GM12878 (cell line): ENCODE measurements at regions not wholly inside any gene's neighbourhood (a gene's known extent, or its start where the extent isn't known, plus 50 kb on each side); places are given as distances from the start of the nearest gene placed in this dataset.

Experiments used
- ATAC-seq: fragments of 200-7000 bp; cut with Tn5 transposase; 3 replicates; pipeline ENCODE4 v1.9.1; 2020; ENCODE audit warnings: mild to moderate bottlenecking, moderate library complexity
- BruUV-seq: library from RNA; stranded (reverse); fragments of 400-500 nt; replicated peaks from 2 replicates; lab custom pipeline; 2021; lab: Mats Ljungman, UMichigan
- CTCF ChIA-PET: fragments of 300-600 bp; sonication (Branson Sonifier 250); formaldehyde crosslinking; extraction: SDS; loops from one replicate; lab custom pipeline; 2021; ENCODE audit warnings: inconsistent platforms; lab: Yijun Ruan, JAX
- POLR2A ChIA-PET: fragments of 350-600 bp; formaldehyde crosslinking; extraction: SDS; loops from one replicate; lab custom pipeline; 2021; ENCODE audit warnings: inconsistent platforms; lab: Charles Lee
- RAD21 ChIA-PET: fragments of 300-600 bp; sonication (Branson Sonifier 250); formaldehyde crosslinking; loops from one replicate; lab custom pipeline; 2023; ENCODE audit warnings: antibody characterized with exemption; ENCODE audit not compliant: unreplicated experiment; lab: Charles Lee
- SMC1A ChIA-PET: fragments of 300-600 bp; sonication (Branson Sonifier 250); formaldehyde crosslinking; loops from one replicate; lab custom pipeline; 2023; ENCODE audit not compliant: unreplicated experiment, uncharacterized antibody; lab: Charles Lee
- DNase-seq: peaks from one replicate; pipeline ENCODE4 v3.0.0-alpha.2; 2011; ENCODE audit warnings: low read depth, low spot score
- FAIRE-seq: peaks from 3 replicates; lab custom pipeline; 2011; peaks lifted over from hg19 to GRCh38; lab: Jason Lieb, UNC
- H2AFZ ChIP-seq: 2 replicates; pipeline ENCODE4 v1.6.0; 2011; ENCODE audit warnings: low read depth, low read length, control low read depth; ENCODE audit not compliant: control insufficient read depth
- H3K27ac ChIP-seq: 2 replicates; pipeline ENCODE4 v1.5.1; 2011; ENCODE audit warnings: control low read depth; ENCODE audit not compliant: control insufficient read depth, insufficient read depth
- H3K27me3 ChIP-seq, 2 experiments: replicated peaks in 1 of 2; 2 replicates each; pipeline versions ENCODE4 v1.6.0 to v1.6.1; 2011; ENCODE audit warnings: low read length in 1 of 2; ENCODE audit not compliant: control insufficient read depth in 2 of 2, insufficient read depth in 2 of 2
- H3K36me3 ChIP-seq, 2 experiments: 2 replicates each; pipeline ENCODE4 v1.5.1; 2011; ENCODE audit warnings: low read length in 1 of 2; ENCODE audit not compliant: control insufficient read depth in 2 of 2, insufficient read depth in 2 of 2
- H3K4me1 ChIP-seq: 2 replicates; pipeline ENCODE4 v1.6.1; 2011; ENCODE audit warnings: mild to moderate bottlenecking, low read length, moderate library complexity, mixed read lengths; ENCODE audit not compliant: control insufficient read depth, insufficient read depth
- H3K4me2 ChIP-seq: 2 replicates; pipeline ENCODE4 v1.6.0; 2011; ENCODE audit warnings: control low read depth; ENCODE audit not compliant: control insufficient read depth, insufficient read depth
- H3K4me3 ChIP-seq: fragments of 200-600 bp; sonication (generic); 2 replicates; pipeline ENCODE4 v1.5.1; 2016
- H3K79me2 ChIP-seq: 2 replicates; pipeline ENCODE4 v1.6.0; 2011; ENCODE audit warnings: low read length; ENCODE audit not compliant: control insufficient read depth, insufficient read depth
- H3K9ac ChIP-seq: 2 replicates; pipeline ENCODE4 v1.8.0; 2011; ENCODE audit warnings: low read length, control low read depth, mixed read lengths; ENCODE audit not compliant: control insufficient read depth, insufficient read depth
- H3K9me3 ChIP-seq: replicated peaks from 3 replicates; pipeline ENCODE4 v1.5.1; 2011; ENCODE audit warnings: mild to moderate bottlenecking, low read length; ENCODE audit not compliant: control insufficient read depth, insufficient read depth
- H4K20me1 ChIP-seq: 2 replicates; pipeline ENCODE4 v1.6.0; 2011; ENCODE audit not compliant: control insufficient read depth, insufficient read depth
- CHD4 ChIP-seq: fragments of 200-600 bp; sonication (generic); IDR thresholded peaks from 2 replicates; pipeline ENCODE4 v1.6.1; 2016; ENCODE audit warnings: mild to moderate bottlenecking
- JUND ChIP-seq: IDR thresholded peaks from 2 replicates; pipeline ENCODE4 v1.6.1; 2012; ENCODE audit warnings: low read depth, mild to moderate bottlenecking, low read length, improper control_type of control experiment, moderate library complexity
- MEF2A ChIP-seq: IDR thresholded peaks from 2 replicates; pipeline ENCODE4 v1.6.1; 2011; ENCODE audit warnings: low read depth, mild to moderate bottlenecking, low read length, moderate library complexity; ENCODE audit not compliant: insufficient read depth
- MLLT1 ChIP-seq: fragments of 450-650 bp; IDR thresholded peaks from 2 replicates; pipeline ENCODE4 v1.6.1; 2016; ENCODE audit warnings: mild to moderate bottlenecking
- NFIC ChIP-seq: IDR thresholded peaks from 2 replicates; pipeline ENCODE4 v1.6.1; 2012; ENCODE audit warnings: low read depth, mild to moderate bottlenecking, inconsistent platforms, low read length, moderate library complexity
- NFYB ChIP-seq: IDR thresholded peaks from 2 replicates; pipeline ENCODE4 v1.6.1; 2011; ENCODE audit warnings: low read depth, mild to moderate bottlenecking, low read length, improper control_type of control experiment, moderate library complexity; ENCODE audit not compliant: insufficient read depth
- NR2C2 ChIP-seq: IDR thresholded peaks from 2 replicates; pipeline ENCODE4 v1.6.1; 2011; ENCODE audit warnings: borderline replicate concordance, low read depth; ENCODE audit not compliant: control insufficient read depth, insufficient read length
- PML ChIP-seq: IDR thresholded peaks from 2 replicates; pipeline ENCODE4 v1.6.1; 2012; ENCODE audit warnings: low read length, inconsistent platforms
- POLR2A ChIP-seq: IDR thresholded peaks from 2 replicates; pipeline ENCODE4 v1.6.1; 2011; ENCODE audit warnings: low read depth, mild to moderate bottlenecking, low read length
- SMAD5 ChIP-seq: IDR thresholded peaks from 2 replicates; pipeline ENCODE4 v1.6.1; 2016; ENCODE audit warnings: antibody characterized with exemption, low read depth
- SRF ChIP-seq, 2 experiments: IDR thresholded peaks; 2 replicates each; pipeline ENCODE4 v1.6.1; 2011; ENCODE audit warnings: low read depth in 2 of 2, low read length in 2 of 2, mild to moderate bottlenecking in 1 of 2, moderate library complexity in 1 of 2
- SUZ12 ChIP-seq: fragments of 200-600 bp; sonication (generic); IDR thresholded peaks from one replicate; pipeline ENCODE4 v1.6.1; 2018; ENCODE audit warnings: antibody characterized with exemption, mild to moderate bottlenecking; ENCODE audit not compliant: unreplicated experiment
- TCF3 ChIP-seq: IDR thresholded peaks from 2 replicates; pipeline ENCODE4 v1.6.1; 2012; ENCODE audit warnings: low read depth, mild to moderate bottlenecking, low read length, borderline replicate concordance; ENCODE audit not compliant: insufficient read depth
- ZBED1 ChIP-seq: IDR thresholded peaks from 2 replicates; pipeline ENCODE4 v1.6.1; 2016; ENCODE audit warnings: borderline replicate concordance
- ZNF384 ChIP-seq: IDR thresholded peaks from 2 replicates; pipeline ENCODE4 v1.6.1; 2012; ENCODE audit warnings: low read depth, mild to moderate bottlenecking, low read length, improper control_type of control experiment, borderline replicate concordance
- ZZZ3 ChIP-seq: IDR thresholded peaks from 2 replicates; pipeline ENCODE4 v1.6.1; 2011; ENCODE audit warnings: low read depth; ENCODE audit not compliant: control insufficient read depth, insufficient read length
- WGBS: methylation state at CpG from one replicate; pipeline ENCODE4 v1.1.6; 2016; ENCODE audit warnings: low lambda C conversion rate; ENCODE audit not compliant: insufficient replicate concordance, insufficient coverage; ENCODE audit errors: missing lambda C conversion rate; 5-methylcytosine and 5-hydroxymethylcytosine counted together
- in situ Hi-C: fragments of 300-500 bp; cut with MboI; formaldehyde crosslinking; loops from 9 replicates; pipeline ENCODE4 v1.14.3; 2018; ENCODE audit warnings: mixed read lengths
- intact Hi-C: fragments of 100-400 bp; cut with micrococcal nuclease; formaldehyde crosslinking; loops from one replicate; pipeline ENCODE4 v1.14.2; 2022; ENCODE audit not compliant: unreplicated experiment
- TF ChIP-seq, protein P1 (sequence below): fragments of 150-350 bp; IDR thresholded peaks from 2 replicates; pipeline ENCODE4 v1.6.1; 2014; ENCODE audit warnings: mild to moderate bottlenecking, low read depth, low read length
- TF ChIP-seq, protein P2 (sequence below): IDR thresholded peaks from 2 replicates; pipeline ENCODE4 v1.6.1; 2011; ENCODE audit warnings: mild to moderate bottlenecking, low read depth, low read length, moderate library complexity; ENCODE audit not compliant: insufficient replicate concordance
- TF ChIP-seq, protein P3 (sequence below): fragments of 450-650 bp; formaldehyde crosslinking; IDR thresholded peaks from 2 replicates; pipeline ENCODE4 v1.5.0; 2022; ENCODE audit warnings: mild to moderate bottlenecking, missing genetic modification characterization

DNA sequence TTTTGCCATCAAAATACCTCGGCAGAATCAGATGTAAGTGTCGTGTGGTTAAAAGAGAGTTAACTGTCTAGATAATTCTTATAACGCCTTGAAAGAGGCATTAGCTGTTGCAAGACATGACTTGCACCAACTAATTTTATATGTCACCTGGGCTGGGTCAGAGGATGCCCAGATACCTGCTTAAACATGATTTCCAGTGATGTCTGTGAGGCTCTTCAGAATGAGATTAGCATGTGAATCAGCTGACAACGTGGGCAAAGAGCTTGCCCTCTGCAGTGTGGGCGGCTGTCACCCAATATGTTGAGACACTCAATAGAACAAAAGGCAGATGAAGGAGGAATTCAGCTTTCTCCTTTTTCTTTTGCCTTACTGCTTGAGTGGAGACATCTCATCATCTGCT is 1180.6 kb downstream of the NLGN4Y start:
- WGBS: no CpG with 5 or more reads among the region's 5 CpGs
- H3K4me1 ChIP-seq: no peaks in the 10 kb centered on the region
- no peak for DNase-seq
- no peaks in the 10 kb centered on the region for H3K9me3 ChIP-seq
- FAIRE-seq: no peak
- no peak overlapping the region for H3K4me2 ChIP-seq
- intact Hi-C loops (no loop called here), in situ Hi-C loops (no loop called here)
- H3K36me3 ChIP-seq: no peaks in the 10 kb centered on the region
- BruUV-seq: no TSS peak
- RAD21 ChIA-PET: no interaction called here
- POLR2A ChIA-PET: no interaction called here
- no peak overlapping the region for H3K27ac ChIP-seq
- no peak for TF ChIP-seq SUZ12
- no peak for TF ChIP-seq ZZZ3
- TF ChIP-seq, protein P1, sequence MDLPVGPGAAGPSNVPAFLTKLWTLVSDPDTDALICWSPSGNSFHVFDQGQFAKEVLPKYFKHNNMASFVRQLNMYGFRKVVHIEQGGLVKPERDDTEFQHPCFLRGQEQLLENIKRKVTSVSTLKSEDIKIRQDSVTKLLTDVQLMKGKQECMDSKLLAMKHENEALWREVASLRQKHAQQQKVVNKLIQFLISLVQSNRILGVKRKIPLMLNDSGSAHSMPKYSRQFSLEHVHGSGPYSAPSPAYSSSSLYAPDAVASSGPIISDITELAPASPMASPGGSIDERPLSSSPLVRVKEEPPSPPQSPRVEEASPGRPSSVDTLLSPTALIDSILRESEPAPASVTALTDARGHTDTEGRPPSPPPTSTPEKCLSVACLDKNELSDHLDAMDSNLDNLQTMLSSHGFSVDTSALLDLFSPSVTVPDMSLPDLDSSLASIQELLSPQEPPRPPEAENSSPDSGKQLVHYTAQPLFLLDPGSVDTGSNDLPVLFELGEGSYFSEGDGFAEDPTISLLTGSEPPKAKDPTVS: no peak
- TF ChIP-seq ZNF384: no peak
- no peak for TF ChIP-seq MEF2A
- no peak for TF ChIP-seq JUND
- no peak for TF ChIP-seq PML
- TF ChIP-seq, protein P2, sequence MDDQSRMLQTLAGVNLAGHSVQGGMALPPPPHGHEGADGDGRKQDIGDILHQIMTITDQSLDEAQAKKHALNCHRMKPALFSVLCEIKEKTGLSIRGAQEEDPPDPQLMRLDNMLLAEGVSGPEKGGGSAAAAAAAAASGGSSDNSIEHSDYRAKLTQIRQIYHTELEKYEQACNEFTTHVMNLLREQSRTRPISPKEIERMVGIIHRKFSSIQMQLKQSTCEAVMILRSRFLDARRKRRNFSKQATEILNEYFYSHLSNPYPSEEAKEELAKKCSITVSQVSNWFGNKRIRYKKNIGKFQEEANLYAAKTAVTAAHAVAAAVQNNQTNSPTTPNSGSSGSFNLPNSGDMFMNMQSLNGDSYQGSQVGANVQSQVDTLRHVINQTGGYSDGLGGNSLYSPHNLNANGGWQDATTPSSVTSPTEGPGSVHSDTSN: no peak
- TF ChIP-seq TCF3: no peak
- no peak for TF ChIP-seq SRF (IDR thresholded peaks at IDR 0.05; ENCODE audit: low read depth in 2 of 2, low read length in 2 of 2)
- no peak for TF ChIP-seq NFYB
- TF ChIP-seq ZBED1: no peak
- TF ChIP-seq, protein P3, sequence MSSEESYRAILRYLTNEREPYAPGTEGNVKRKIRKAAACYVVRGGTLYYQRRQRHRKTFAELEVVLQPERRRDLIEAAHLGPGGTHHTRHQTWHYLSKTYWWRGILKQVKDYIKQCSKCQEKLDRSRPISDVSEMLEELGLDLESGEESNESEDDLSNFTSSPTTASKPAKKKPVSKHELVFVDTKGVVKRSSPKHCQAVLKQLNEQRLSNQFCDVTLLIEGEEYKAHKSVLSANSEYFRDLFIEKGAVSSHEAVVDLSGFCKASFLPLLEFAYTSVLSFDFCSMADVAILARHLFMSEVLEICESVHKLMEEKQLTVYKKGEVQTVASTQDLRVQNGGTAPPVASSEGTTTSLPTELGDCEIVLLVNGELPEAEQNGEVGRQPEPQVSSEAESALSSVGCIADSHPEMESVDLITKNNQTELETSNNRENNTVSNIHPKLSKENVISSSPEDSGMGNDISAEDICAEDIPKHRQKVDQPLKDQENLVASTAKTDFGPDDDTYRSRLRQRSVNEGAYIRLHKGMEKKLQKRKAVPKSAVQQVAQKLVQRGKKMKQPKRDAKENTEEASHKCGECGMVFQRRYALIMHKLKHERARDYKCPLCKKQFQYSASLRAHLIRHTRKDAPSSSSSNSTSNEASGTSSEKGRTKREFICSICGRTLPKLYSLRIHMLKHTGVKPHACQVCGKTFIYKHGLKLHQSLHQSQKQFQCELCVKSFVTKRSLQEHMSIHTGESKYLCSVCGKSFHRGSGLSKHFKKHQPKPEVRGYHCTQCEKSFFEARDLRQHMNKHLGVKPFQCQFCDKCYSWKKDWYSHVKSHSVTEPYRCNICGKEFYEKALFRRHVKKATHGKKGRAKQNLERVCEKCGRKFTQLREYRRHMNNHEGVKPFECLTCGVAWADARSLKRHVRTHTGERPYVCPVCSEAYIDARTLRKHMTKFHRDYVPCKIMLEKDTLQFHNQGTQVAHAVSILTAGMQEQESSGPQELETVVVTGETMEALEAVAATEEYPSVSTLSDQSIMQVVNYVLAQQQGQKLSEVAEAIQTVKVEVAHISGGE: no peak
- no peak for TF ChIP-seq CHD4
- TF ChIP-seq MLLT1: no peak
- TF ChIP-seq NFIC: no peak
- TF ChIP-seq SMAD5: no peak
- TF ChIP-seq NR2C2: no peak
- TF ChIP-seq POLR2A: no peak
- TF ChIP-seq, all 136 proteins: peak for 0
- no peak for ATAC-seq
- H3K27me3 ChIP-seq: no peaks in the 10 kb centered on the region
- ChIA-PET CTCF (no interaction called here), SMC1A (no interaction called here)
- no peak overlapping the region for H3K4me3 ChIP-seq
- H4K20me1 ChIP-seq: no peaks in the 10 kb centered on the region
- H3K9ac ChIP-seq: no peak overlapping the region
- no peak overlapping the region for H2AFZ ChIP-seq
- no peaks in the 10 kb centered on the region for H3K79me2 ChIP-seq
